ENCODE measurements at regions not wholly inside any gene's neighbourhood (a gene's known extent, or its start where the extent isn't known, plus 50 kb on each side); places are given as distances from the start of the nearest gene placed in this dataset.
"Not testable (repeated sequence)": the region's sequence is repeated elsewhere in the genome, so short reads cannot be mapped to it uniquely, and the experiment has no call there.

GRCh38 chr3:88462230-88462629, 312.5 kb downstream of the C3orf38 start:
- H3K27ac Mint-ChIP-seq: no peak overlapping the region
- no peaks in the 10 kb centered on the region for H3K4me1 Mint-ChIP-seq
- no peak overlapping the region for H3K4me3 Mint-ChIP-seq
- H3K9me3 Mint-ChIP-seq: peaks cover 13 to 62% (median 32%) of the 10 kb centered on the region in 6 donors
- no peaks in the 10 kb centered on the region for H3K36me3 Mint-ChIP-seq
- DNase-seq: no peak
- peaks cover 0 to 2% (median 0%) of the 10 kb centered on the region in 3 donors for H3K27me3 Mint-ChIP-seq (ENCODE audit: low read depth in 3 of 3)

DNA sequence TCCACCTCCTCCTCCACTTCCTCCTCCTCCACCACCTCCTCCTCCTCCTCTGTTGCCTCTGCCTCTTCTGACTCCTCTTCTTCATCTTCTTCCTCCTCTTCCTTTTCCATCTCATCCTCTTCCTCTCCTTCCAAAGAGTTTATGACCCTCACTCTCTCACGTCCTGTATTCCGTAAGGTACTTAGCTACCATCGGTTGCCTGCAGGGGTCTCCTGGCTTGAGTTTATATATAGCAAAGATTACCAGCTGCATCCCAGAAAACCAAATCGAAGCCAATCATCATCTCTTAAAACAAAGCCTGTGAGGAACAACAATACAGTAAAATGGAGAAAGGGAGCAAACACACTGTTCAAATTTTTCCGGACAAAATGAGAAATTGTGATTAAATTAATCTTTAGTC, 317.4 kb downstream of the C3orf38 start:
- Mint-ChIP-seq H3K27me3 (ENCODE audit: low read depth in 3 of 3) (peaks cover 0 to 2% (median 0%) of the 10 kb centered on the region in 3 donors), H3K4me3 (no peak overlapping the region), H3K27ac (no peak overlapping the region), H3K36me3 (no peaks in the 10 kb centered on the region), H3K4me1 (no peaks in the 10 kb centered on the region), H3K9me3 (peaks cover 17 to 68% (median 29%) of the 10 kb centered on the region in 6 donors)
- DNase-seq: no peak

- Mint-ChIP-seq H3K9me3 (peaks cover 15 to 74% (median 31%) of the 10 kb centered on the region in 6 donors), H3K4me1 (no peaks in the 10 kb centered on the region), H3K4me3 (no peak overlapping the region), H3K27me3 (ENCODE audit: low read depth in 3 of 3) (peaks cover 0 to under 1% (median 0%) of the 10 kb centered on the region in 3 donors), H3K36me3 (no peaks in the 10 kb centered on the region), H3K27ac (no peak overlapping the region)
- no peak for DNase-seq
Observed at GRCh38 chr3:88469216-88469615, 319.5 kb downstream of the C3orf38 start.

- no peak for DNase-seq
- H3K4me3 Mint-ChIP-seq: no peak overlapping the region
- no peaks in the 10 kb centered on the region for H3K36me3 Mint-ChIP-seq
- H3K27me3 Mint-ChIP-seq (ENCODE audit: low read depth in 3 of 3): no peaks in the 10 kb centered on the region
- H3K9me3 Mint-ChIP-seq: peaks cover 9 to 37% (median 18%) of the 10 kb centered on the region in 6 donors
- H3K27ac Mint-ChIP-seq: no peak overlapping the region
- no peaks in the 10 kb centered on the region for H3K4me1 Mint-ChIP-seq
Observed at GRCh38 chr3:88478460-88478859, 328.7 kb downstream of the C3orf38 start.

DNA sequence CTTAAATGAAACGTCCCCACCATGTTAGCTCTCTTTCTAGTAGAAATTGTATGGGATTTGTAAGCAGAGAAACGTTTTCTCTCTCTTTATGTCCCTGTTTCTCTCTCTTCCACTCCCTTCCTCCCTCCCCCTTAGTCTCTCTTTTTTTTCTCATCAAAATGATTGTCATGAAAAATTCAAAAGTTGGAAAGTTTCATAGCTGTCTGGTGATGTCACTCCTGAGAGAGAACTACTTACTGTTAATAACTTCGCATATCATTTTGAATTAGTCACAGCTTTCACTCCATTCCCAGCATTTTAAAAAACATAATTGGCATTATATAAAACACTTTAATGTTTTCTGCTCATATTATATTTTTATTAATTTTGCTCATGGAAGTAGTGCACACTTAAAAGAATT, 331.1 kb downstream of the C3orf38 start:
- Mint-ChIP-seq H3K9me3 (peaks cover 4 to 48% (median 21%) of the 10 kb centered on the region in 6 donors), H3K36me3 (no peaks in the 10 kb centered on the region), H3K27me3 (ENCODE audit: low read depth in 3 of 3) (peaks cover 0 to 2% (median 0%) of the 10 kb centered on the region in 3 donors), H3K4me1 (no peaks in the 10 kb centered on the region), H3K27ac (no peak overlapping the region), H3K4me3 (no peak overlapping the region)
- no peak for DNase-seq

GRCh38 chr3:88485001-88485400, 335.2 kb downstream of the C3orf38 start:
- DNase-seq: no peak
- no peaks in the 10 kb centered on the region for H3K4me1 Mint-ChIP-seq
- H3K4me3 Mint-ChIP-seq: no peak overlapping the region
- no peaks in the 10 kb centered on the region for H3K36me3 Mint-ChIP-seq
- no peak overlapping the region for H3K27ac Mint-ChIP-seq
- peaks cover 0 to 2% (median 0%) of the 10 kb centered on the region in 3 donors for H3K27me3 Mint-ChIP-seq (ENCODE audit: low read depth in 3 of 3)
- peaks cover 2 to 48% (median 17%) of the 10 kb centered on the region in 6 donors for H3K9me3 Mint-ChIP-seq

DNA sequence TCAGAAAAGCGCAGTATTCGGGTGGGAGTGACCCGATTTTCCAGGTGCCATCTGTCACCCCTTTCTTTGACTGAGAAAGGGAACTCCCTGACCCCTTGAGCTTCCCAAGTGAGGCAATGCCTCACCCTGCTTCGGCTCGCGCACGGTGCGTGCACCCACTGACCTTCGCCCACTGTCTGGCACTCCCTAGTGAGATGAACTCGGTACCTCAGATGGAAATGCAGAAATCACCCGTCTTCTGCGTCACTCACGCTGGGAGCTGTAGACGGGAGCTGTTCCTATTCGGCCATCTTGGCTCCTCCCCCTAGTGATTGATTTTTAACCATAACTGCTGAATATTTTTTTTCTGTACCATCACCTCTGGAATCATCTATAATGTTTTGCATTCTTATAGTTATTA, 359.1 kb downstream of the C3orf38 start:
- not testable (repeated sequence) for DNase-seq; H3K27ac Mint-ChIP-seq; H3K27me3 Mint-ChIP-seq (ENCODE audit: low read depth in 3 of 3); H3K36me3 Mint-ChIP-seq; H3K4me3 Mint-ChIP-seq; H3K4me1 Mint-ChIP-seq
- peaks cover 16 to 37% (median 24%) of the 10 kb centered on the region in 6 donors for H3K9me3 Mint-ChIP-seq

DNA sequence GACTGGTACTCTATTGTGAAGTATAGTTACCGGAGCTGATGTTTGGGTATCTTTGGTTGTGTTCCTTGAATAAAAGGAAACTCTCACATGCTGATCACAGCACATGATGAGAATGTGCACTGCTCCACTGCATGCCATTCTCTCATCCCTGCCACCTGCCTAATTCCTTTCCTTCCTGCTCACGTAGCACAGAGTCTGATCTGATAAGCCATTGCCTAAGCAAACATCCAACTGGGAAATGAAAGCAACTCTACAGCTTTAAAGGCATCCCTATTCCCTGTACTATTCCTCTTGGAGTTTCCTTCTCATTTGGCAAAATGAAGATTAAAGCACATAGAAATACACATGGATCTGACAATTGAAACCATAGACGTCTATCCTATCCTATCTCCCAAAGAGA, 359.8 kb downstream of the C3orf38 start:
- no peak overlapping the region for H3K27ac Mint-ChIP-seq
- DNase-seq: no peak
- no peaks in the 10 kb centered on the region for H3K4me1 Mint-ChIP-seq
- H3K4me3 Mint-ChIP-seq: no peak overlapping the region
- peaks cover 16 to 41% (median 27%) of the 10 kb centered on the region in 6 donors for H3K9me3 Mint-ChIP-seq
- H3K36me3 Mint-ChIP-seq: no peaks in the 10 kb centered on the region
- no peaks in the 10 kb centered on the region for H3K27me3 Mint-ChIP-seq (ENCODE audit: low read depth in 3 of 3)

DNA sequence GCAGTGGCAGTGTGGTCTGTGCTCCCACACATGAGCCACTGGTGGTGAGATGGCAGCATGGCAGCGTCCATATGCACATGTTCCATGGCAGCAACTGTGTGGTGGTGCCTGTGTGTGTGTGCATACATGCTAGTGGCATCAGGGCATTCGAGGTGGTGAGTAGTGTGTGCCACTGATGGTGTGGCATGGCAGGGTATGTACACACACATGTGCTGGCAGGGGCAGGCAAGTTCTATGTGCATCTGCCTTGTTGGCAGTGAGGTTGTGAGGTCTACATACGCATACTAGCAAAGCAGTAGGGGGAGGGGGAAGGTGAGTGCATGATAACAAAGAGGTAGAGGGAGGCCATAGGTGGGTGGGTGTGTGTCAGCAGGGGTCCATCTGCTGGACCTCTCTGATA, 378.7 kb downstream of the C3orf38 start:
- Mint-ChIP-seq H3K4me3 (no peak overlapping the region), H3K4me1 (no peaks in the 10 kb centered on the region), H3K9me3 (peaks cover 5 to 45% (median 28%) of the 10 kb centered on the region in 6 donors), H3K36me3 (no peaks in the 10 kb centered on the region), H3K27ac (no peak overlapping the region), H3K27me3 (ENCODE audit: low read depth in 3 of 3) (peaks cover 0 to 2% (median 1%) of the 10 kb centered on the region in 3 donors)
- no peak for DNase-seq

- no peaks in the 10 kb centered on the region for H3K36me3 Mint-ChIP-seq
- H3K4me1 Mint-ChIP-seq: no peaks in the 10 kb centered on the region
- no peak for DNase-seq
- peaks cover 0 to 13% (median 7%) of the 10 kb centered on the region in 6 donors for H3K9me3 Mint-ChIP-seq
- H3K4me3 Mint-ChIP-seq: no peak overlapping the region
- H3K27ac Mint-ChIP-seq: no peak overlapping the region
- peaks cover 0 to 4% (median 0%) of the 10 kb centered on the region in 3 donors for H3K27me3 Mint-ChIP-seq (ENCODE audit: low read depth in 3 of 3)
Observed at GRCh38 chr3:88534534-88534933, 384.8 kb downstream of the C3orf38 start.

- no peaks in the 10 kb centered on the region for H3K36me3 Mint-ChIP-seq
- H3K9me3 Mint-ChIP-seq: peaks cover 0 to 17% (median 7%) of the 10 kb centered on the region in 6 donors
- peaks cover 0 to 4% (median 0%) of the 10 kb centered on the region in 3 donors for H3K27me3 Mint-ChIP-seq (ENCODE audit: low read depth in 3 of 3)
- H3K4me3 Mint-ChIP-seq: no peak overlapping the region
- no peak for DNase-seq
- H3K4me1 Mint-ChIP-seq: no peaks in the 10 kb centered on the region
- H3K27ac Mint-ChIP-seq: no peak overlapping the region
Observed at GRCh38 chr3:88535563-88535962, 385.8 kb downstream of the C3orf38 start.

- H3K36me3 Mint-ChIP-seq: peaks cover 0 to 5% (median 0%) of the 10 kb centered on the region in 3 donors
- H3K4me1 Mint-ChIP-seq: no peaks in the 10 kb centered on the region
- peaks cover 0 to 38% (median 21%) of the 10 kb centered on the region in 6 donors for H3K9me3 Mint-ChIP-seq
- no peaks in the 10 kb centered on the region for H3K27me3 Mint-ChIP-seq (ENCODE audit: low read depth in 3 of 3)
- DNase-seq: no peak
- no peak overlapping the region for H3K4me3 Mint-ChIP-seq
- no peak overlapping the region for H3K27ac Mint-ChIP-seq
Observed at GRCh38 chr3:88542916-88543315, 393.2 kb downstream of the C3orf38 start.

DNA sequence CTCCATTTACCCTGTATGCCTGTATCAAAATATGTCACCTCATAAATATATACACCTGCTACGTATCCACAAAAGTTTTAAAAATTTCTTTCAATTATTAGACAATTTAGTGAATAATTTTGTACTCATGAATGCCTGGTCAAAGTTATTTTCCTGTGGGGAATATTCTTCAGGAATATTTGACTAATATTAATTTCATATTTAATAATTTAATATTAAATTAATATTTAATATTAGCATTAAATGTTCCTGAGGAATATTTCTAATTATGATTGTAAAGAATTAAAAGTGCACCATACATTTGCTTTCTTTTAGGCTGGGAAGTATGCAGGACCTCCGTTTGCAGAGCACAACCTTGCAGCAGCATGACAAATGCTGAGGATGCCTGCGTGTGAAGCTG, 422.7 kb downstream of the C3orf38 start:
- no peak for DNase-seq
- no peak overlapping the region for H3K4me3 Mint-ChIP-seq
- H3K27me3 Mint-ChIP-seq (ENCODE audit: low read depth in 3 of 3): no peaks in the 10 kb centered on the region
- peaks cover 4 to 52% (median 34%) of the 10 kb centered on the region in 6 donors for H3K9me3 Mint-ChIP-seq
- no peaks in the 10 kb centered on the region for H3K4me1 Mint-ChIP-seq
- H3K27ac Mint-ChIP-seq: no peak overlapping the region
- peaks cover 0 to 4% (median 0%) of the 10 kb centered on the region in 3 donors for H3K36me3 Mint-ChIP-seq

GRCh38 chr3:88573472-88573871, 423.7 kb downstream of the C3orf38 start:
- Mint-ChIP-seq H3K9me3 (peaks cover 4 to 45% (median 27%) of the 10 kb centered on the region in 6 donors), H3K27ac (no peak overlapping the region), H3K27me3 (ENCODE audit: low read depth in 3 of 3) (no peaks in the 10 kb centered on the region), H3K36me3 (no peaks in the 10 kb centered on the region), H3K4me1 (no peaks in the 10 kb centered on the region), H3K4me3 (no peak overlapping the region)
- no peak for DNase-seq

DNA sequence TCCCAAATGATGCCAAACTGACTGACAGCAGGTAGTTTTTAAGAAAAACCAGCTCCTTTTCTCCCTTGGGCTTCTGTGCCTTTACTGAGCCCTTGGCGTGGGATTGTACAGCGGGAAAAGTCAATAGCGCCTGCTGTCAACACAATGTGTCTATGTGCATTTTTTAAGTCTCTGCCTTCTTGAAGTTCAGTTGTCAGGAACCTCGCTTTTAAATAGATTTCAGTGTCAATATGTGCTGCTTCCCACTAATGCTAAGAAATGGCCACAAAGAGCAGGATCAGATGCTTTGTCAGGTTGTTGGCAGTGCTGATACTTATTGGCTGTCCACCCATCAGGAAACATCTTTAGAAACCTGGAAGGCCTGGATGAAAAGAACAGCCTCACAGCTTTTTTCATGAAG, 424.4 kb downstream of the C3orf38 start:
- no peak overlapping the region for H3K27ac Mint-ChIP-seq
- H3K36me3 Mint-ChIP-seq: no peaks in the 10 kb centered on the region
- no peak overlapping the region for H3K4me3 Mint-ChIP-seq
- no peaks in the 10 kb centered on the region for H3K27me3 Mint-ChIP-seq (ENCODE audit: low read depth in 3 of 3)
- H3K4me1 Mint-ChIP-seq: no peaks in the 10 kb centered on the region
- no peak for DNase-seq
- H3K9me3 Mint-ChIP-seq: peaks cover 4 to 44% (median 24%) of the 10 kb centered on the region in 6 donors

Data from immature natural killer cell (primary cell).